SHP77 treated with DMSO at 0.1 percent for 48 hours (cell line): ENCODE measurements at regions not wholly inside any gene's neighbourhood (a gene's known extent, or its start where the extent isn't known, plus 50 kb on each side); places are given as distances from the start of the nearest gene placed in this dataset.

Source experiments
- DNase-seq: peaks from one replicate; lab custom pipeline; 2025; lab: John Stamatoyannopoulos, UW

DNA sequence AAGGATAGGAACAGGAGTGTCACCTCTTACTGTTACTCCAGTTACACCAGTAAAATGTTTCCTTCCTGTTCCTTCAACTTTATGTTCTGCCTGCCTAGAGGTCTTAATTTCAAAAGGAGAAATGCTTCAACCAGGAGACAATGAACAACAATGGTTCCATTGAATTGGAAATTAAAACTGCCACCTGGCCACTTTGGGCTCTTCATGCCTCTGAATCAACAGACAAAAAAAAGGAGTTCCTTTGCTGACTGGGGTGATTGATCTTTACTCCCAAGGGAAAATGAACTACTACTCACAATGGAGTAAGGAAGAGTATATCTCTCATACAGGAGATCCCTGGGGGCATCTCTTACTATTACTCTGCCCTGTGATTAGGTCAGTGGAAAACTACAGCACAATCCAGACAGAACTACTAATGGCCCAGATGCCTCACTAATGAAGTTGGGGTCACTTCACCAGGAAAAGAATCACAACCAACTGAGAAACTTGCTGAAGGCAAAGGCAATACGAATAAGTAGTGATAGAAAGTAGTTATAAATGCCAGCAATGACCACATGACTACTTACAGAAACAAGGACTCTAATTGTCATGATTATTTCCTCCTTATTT lies 76.6 kb upstream of the PRDX6 start:
- no peak for DNase-seq

DNA sequence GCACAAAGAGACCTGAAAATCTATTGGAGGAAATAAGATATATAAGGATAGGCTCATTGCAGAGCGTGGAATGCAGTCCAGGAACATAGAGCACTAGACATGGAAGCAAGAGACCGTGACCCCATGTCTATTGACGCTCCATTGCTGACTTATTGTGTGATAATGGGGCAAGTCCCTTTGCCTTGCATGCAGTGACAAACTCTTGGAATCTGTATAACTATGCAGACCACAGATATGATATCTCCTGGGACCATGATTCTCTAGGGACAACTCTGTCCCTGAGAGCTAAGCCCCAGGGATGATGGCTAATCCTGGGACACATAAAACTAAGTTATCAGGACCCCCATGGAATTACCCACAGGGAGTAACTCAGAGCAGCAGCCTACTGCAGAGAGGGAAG lies 73.1 kb upstream of the PRDX6 start:
- no peak for DNase-seq

- no peak for DNase-seq
These were observed 71.9 kb upstream of the PRDX6 start for GRCh38 chr1:173405281-173405680.

- DNase-seq: no peak
These were observed 71.3 kb upstream of the PRDX6 start for GRCh38 chr1:173405834-173406233.

GRCh38 chr1:173406783-173407230 lies 70.3 kb upstream of the PRDX6 start:
- DNase-seq: no peak

GRCh38 chr1:173407846-173408245 lies 69.3 kb upstream of the PRDX6 start:
- no peak for DNase-seq

DNA sequence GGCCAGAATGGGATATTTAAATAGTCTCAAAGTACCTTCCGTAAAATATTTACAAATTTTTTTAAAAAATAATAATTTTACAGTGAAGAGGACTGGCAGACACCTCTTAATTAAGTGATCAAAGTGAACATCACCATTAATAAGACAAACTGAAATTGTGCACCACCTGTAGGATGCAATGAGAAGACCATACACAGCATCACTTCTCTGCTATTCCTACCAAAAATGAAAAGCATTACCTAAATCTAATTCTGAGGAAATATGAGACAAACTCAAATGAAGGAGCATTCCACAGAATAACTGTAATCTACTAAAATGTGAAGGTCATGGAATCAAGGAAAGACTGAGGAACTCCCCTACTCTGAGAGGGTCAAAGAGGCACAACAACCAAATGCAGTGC lies 68.2 kb upstream of the PRDX6 start:
- DNase-seq: no peak

DNA sequence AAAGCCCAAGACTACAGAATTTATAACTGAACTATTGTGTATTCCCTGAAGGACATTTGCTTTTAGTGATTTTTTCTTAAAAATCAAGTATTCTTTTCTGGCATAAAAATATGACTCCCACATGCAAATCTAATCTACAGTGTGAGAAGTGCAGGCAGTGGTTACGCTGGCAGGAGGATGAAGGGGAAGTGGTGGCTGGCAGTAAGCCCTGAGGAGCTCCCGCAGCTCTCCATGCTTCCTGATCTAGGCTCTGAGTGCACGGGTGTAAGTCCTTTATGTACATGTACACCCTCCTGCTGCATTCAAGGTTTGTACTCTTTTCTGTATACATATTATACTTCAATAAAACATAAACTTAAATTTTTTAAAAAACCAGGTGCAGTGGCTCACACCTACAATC lies 67.5 kb upstream of the PRDX6 start:
- no peak for DNase-seq

DNA sequence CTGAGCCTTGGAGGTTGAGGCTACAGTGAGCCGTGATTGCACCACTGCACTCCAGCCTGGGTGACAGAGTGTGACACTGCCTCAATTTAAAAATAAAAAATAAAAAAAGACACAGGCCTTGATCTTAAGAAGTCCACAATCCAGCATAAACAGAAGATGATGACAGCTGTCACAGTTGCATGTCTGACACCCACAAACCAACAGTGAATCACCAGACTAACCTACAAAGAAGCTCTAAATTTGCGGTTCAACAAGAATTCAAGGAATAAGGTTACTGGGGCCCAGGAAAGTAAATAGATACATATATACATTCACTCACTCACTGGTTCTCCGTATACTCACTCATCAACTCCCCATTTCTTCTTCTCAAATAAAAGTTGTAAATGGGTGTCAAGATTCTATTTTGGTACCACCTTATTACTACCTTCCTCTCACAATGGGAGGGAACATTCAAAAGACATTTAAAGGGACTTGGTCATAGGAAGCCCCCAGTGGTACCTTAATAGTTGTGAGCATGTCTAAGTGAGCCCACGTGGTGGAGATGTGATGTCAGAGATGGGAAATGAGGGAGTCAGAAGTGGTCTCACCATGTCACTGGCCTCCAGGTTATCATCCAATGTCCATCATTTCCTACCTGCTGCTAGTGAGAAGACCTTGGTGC lies 66.9 kb upstream of the PRDX6 start:
- no peak for DNase-seq

DNA sequence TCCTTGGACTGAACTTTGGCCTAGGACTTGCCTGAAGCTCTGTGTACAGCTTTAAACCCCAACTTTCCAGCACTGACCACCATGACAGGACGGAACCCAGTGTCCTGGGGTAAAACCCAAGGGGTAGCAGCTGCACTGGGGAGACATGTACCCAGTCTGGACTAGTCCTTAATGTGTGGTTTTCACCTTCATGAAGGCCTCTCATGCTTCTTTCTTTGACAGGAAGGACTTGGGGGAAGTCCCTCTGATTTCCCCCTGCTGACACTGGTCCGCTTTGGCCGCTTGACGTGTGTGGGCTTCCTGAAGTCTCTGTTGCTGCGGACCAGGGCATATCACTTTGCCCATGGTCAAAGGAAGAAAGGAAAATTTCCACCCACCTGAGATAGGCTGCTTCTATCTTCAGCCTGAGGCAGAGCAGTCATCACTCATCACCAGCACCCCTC lies 66.3 kb upstream of the PRDX6 start:
- no peak for DNase-seq

GRCh38 chr1:173411835-173412742 lies 65.0 kb upstream of the PRDX6 start:
- DNase-seq: no peak

DNA sequence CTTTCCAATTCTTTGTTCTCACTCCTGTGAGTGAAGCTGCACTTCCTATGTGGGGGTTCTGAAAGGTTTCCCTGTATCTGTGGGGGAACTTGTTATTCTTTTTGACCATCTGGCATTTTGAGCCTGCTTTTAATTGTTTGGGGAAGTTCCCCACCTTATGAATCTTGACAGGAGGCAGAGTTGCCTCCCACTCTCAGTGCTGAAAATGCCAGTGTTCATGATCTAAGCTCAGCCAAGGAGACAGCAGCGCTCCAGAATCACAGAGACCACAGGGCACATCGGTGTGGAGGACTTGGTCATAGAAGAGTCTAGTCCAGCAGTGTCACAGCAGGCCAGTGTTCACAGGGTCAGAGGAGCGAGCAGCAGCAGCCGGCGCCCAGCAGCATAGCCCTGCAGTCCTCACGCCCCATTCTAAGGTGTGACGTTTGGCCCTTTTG lies 63.8 kb upstream of the PRDX6 start:
- no peak for DNase-seq

- no peak for DNase-seq
These were observed 63.0 kb upstream of the PRDX6 start for GRCh38 chr1:173414136-173414535.

GRCh38 chr1:173414539-173415226 lies 62.5 kb upstream of the PRDX6 start:
- no peak for DNase-seq

DNA sequence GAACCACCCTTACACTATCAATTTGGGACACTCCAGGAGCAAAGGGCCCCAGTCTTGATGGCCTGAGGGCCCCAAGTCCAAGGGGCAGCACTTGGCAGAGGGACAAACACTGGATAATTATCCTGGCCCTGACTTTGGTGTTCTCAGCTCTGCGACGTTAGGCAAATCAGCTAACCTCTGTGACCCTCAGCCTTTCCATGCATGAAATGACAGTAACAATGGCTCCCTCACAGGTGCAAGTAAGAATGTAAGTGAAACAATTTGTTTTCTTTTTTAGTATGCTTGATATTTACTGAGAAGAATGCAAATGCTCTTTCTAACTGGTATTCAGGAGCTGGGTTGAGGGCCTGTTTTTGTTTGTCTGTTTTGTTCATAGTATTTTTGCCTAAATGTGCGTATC lies 61.6 kb upstream of the PRDX6 start:
- DNase-seq: no peak

DNA sequence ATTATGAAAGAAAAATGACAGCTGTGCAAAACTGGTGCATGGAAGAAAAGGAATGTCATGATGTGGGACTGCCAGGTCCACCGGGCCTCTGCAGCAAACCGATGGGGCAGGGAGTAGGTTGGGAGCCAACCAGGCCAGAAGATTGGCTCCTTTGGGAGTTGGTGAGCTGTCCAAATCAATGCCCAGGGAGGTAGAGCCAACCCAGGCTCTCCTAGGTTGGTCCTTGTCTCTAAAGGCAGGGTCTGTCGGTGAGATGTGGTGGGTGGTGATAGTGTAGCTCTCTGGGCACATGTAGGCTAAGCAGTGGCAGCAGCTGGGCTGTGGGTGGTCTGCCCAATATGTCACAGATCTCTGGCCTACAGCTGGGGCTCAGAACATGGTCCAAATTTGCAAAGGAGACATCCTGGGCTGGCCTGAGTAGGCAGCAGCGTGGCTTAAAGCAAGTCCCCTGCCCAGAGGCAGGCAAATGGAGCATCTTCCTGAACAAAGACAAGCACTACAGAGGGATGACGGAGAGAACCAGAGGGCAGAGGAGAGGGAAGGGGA lies 61.2 kb upstream of the PRDX6 start:
- no peak for DNase-seq

DNA sequence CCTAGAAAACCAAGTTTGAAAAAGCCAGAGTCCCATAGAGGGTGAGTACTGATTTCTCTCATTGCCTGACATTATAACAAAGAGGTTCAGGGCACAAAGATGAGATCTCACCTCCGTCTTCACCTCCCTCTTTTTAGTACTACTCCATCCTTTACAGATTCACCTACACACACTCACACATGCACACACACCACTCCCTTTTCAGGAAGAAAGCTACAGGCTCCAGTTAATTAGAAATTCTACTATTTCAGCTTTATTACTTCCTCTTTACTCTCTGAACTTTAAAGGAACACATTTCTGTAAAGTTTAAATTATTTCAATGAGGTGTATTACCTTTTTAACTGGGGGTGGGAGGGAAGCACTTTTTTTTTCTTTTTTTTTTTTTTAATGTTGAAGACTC lies 59.6 kb upstream of the PRDX6 start:
- DNase-seq: no peak

GRCh38 chr1:173418107-173418985 lies 58.8 kb upstream of the PRDX6 start:
- no peak for DNase-seq

- peak; percentile 46 for DNase-seq
These were observed 56.8 kb upstream of the PRDX6 start for GRCh38 chr1:173420330-173420806.

GRCh38 chr1:173421286-173421685 lies 55.8 kb upstream of the PRDX6 start:
- no peak for DNase-seq

GRCh38 chr1:173421789-173422188 lies 55.3 kb upstream of the PRDX6 start:
- no peak for DNase-seq
